IPS-20b (cell line): ENCODE measurements at regions not wholly inside any gene's neighbourhood (a gene's known extent, or its start where the extent isn't known, plus 50 kb on each side); places are given as distances from the start of the nearest gene placed in this dataset.

Source experiments
- H3K27ac ChIP-seq: one replicate; pipeline ENCODE4 v1.5.1; 2013; ENCODE audit warnings: low read length
- H3K27me3 ChIP-seq: 2 replicates; pipeline ENCODE4 v1.6.1; 2013; ENCODE audit warnings: mild to moderate bottlenecking, low read length, inconsistent platforms; ENCODE audit not compliant: insufficient read depth
- H3K36me3 ChIP-seq: 2 replicates; pipeline ENCODE4 v1.6.1; 2013; ENCODE audit warnings: low read depth, mild to moderate bottlenecking, inconsistent platforms, low read length, moderate library complexity; ENCODE audit not compliant: insufficient read depth
- H3K4me1 ChIP-seq: 2 replicates; pipeline ENCODE4 v1.6.1; 2013; ENCODE audit warnings: mild to moderate bottlenecking, control low read depth, inconsistent platforms, low read length, moderate library complexity; ENCODE audit not compliant: insufficient read depth
- H3K4me3 ChIP-seq: 2 replicates; pipeline ENCODE4 v1.5.1; 2013; ENCODE audit warnings: mild to moderate bottlenecking, low read length, inconsistent platforms
- H3K9ac ChIP-seq: 2 replicates; pipeline ENCODE4 v1.6.1; 2013; ENCODE audit warnings: low read depth, mild to moderate bottlenecking, inconsistent platforms, low read length, moderate library complexity
- H3K9me3 ChIP-seq: 2 replicates; pipeline ENCODE4 v1.6.1; 2013; ENCODE audit warnings: mild to moderate bottlenecking, low read depth, low read length, inconsistent platforms; ENCODE audit not compliant: insufficient read depth

DNA sequence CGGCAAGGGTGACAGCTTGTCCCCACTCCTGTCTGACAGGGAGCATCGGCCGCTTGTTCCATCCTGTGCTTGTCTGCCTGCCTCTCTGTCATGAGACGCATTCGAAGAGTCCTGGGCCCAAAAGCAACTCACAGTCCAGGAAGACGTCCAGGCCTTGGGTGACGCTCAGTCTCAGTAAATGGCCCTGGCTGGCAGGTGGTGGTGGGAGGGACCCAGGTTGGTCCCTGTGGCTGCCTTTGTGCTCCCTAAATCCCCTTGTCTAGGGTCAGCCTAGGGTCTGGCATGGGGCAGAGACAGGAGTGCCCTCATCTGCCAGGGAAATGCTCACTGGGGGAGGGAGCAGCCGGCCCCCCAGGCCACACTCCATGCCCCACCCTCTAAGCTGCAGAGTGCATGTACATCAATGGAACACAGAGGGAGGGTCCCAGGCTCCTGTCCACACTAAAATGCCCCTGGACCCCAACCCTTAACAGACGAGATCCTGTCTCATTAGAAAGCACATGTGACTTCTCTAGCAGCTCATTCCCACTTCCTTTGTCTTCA lies 295.2 kb upstream of the ZNF32 start:
- Histone ChIP-seq H3K27me3 (no peaks in the 10 kb centered on the region), H3K4me3 (no peak overlapping the region), H3K9ac (no peak overlapping the region), H3K27ac (no peak overlapping the region), H3K9me3 (no peaks in the 10 kb centered on the region), H3K36me3 (no peaks in the 10 kb centered on the region), H3K4me1 (no peaks in the 10 kb centered on the region)

DNA sequence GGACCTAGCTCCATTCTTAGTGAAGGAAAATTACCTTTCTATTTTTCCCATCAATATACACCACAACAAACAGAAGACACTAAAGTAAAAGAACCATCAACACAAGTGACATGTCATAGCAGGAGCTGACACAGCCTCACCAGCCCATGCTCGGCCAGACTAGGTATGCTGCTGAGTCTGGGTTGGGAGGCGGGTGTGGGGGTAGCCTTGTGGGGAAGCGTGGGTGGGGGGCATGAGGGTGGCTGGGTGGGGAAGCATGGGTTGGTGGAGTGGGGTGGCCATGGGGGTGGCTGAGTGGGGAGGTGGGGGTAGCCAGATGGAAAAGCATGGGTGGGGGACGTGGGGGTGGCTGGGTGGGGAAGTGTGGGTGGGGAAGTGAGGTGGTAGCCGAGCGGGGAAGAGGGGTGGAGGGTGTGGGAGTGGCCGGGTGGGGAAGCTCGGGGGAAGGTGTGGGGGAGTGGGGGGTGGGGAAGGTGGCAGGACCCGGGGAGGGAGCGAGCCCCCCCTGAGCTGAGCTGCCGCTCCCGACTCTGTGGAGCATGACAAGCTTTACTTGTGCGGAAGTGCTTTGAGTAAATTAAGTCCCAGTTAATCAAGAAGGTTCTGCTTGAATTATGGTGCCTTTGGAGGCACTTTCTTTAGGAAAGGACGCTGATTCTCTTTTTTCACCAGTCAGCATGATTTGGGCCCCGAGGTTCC lies 294.6 kb upstream of the ZNF32 start:
- no peaks in the 10 kb centered on the region for H3K27me3 ChIP-seq
- no peak overlapping the region for H3K27ac ChIP-seq
- H3K4me3 ChIP-seq, result no peak overlapping the region
- no peaks in the 10 kb centered on the region for H3K9me3 ChIP-seq
- no peaks in the 10 kb centered on the region for H3K4me1 ChIP-seq
- no peaks in the 10 kb centered on the region for H3K36me3 ChIP-seq
- no peak overlapping the region for H3K9ac ChIP-seq

DNA sequence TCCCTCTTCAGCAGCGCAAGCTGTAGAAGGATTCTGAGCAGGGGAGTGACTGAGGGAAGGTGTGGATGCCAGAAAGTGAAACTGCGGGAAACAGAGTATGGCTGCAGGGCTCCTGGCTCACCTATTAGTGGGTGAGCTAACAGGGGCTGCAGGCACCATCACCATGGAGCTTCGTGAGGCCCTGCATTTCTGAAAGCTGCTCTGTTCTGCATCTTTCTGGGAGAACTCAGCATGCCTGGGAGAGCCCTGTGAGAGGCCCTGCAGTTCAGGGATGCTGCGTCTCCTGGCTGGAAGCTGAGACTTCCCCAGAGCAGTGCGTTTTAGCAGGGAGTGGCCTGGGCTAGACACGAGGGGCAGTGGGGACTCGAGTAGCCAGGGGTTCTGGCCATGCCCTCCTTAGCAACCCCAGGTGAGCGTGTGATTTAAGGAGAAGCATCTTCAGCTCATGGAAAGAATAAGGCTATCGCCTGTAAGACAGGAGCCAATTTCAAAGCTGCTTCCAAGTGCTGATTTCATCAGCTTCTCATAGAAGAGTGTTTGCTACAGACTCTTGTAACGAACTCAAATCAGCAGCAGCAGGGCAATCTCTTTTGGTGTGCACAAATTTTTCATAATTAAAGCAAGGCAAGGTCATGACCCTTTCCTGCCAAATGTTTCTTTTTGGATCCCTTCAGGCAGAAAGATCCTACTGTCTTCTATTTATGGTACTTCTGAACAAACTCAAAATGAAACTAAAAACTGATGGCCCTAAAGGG lies 293.6 kb upstream of the ZNF32 start:
- no peak overlapping the region for H3K27ac ChIP-seq
- no peak overlapping the region for H3K9ac ChIP-seq
- no peak overlapping the region for H3K4me3 ChIP-seq
- H3K27me3 ChIP-seq, result no peaks in the 10 kb centered on the region
- no peaks in the 10 kb centered on the region for H3K4me1 ChIP-seq
- no peaks in the 10 kb centered on the region for H3K36me3 ChIP-seq
- H3K9me3 ChIP-seq, result no peaks in the 10 kb centered on the region

DNA sequence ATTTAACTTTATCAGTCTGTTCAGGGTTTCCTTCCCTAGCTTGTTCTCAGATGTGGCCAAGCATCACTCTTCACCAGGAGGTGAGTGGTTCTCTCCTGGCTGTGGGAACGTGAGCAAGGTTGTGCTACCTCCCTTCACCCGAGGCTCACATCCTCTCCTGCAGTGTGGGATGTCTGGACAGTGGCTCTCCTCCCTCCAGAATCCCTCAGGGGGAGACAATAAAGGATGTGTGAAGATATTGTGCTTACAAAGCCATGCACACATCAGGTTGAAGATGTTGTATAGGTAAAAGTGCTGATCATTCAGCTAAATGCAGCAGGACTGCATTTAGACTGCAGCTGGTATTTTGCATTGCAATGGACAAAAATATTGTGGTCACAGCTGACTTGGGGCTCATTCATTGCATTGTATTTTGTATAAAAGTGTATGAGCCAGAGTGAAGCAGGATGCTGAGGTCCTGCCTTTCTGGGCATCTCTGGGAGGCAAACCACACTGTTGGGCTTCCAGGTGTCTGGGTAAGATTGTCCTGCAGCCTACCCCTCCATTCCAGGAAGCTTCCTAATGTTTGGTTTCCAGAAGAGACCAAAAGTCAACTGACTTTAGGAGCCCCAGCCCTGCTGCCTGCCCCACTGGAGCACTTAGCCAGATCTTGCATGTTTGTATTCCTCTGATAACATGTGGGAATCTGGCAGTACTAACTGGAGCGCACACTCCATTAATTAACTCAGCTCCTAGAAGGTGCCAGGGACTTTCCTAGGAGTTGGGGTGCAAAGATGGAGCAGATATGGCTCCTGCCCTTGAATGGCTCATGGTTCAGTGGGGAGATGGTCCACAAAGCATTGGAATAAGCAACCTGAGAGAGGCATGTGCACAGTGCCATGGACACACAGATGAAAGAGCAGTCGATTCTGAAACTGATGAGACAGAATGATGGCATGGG lies 292.5 kb upstream of the ZNF32 start:
- Histone ChIP-seq H3K27ac (no peak overlapping the region), H3K4me1 (no peaks in the 10 kb centered on the region), H3K27me3 (no peaks in the 10 kb centered on the region)

DNA sequence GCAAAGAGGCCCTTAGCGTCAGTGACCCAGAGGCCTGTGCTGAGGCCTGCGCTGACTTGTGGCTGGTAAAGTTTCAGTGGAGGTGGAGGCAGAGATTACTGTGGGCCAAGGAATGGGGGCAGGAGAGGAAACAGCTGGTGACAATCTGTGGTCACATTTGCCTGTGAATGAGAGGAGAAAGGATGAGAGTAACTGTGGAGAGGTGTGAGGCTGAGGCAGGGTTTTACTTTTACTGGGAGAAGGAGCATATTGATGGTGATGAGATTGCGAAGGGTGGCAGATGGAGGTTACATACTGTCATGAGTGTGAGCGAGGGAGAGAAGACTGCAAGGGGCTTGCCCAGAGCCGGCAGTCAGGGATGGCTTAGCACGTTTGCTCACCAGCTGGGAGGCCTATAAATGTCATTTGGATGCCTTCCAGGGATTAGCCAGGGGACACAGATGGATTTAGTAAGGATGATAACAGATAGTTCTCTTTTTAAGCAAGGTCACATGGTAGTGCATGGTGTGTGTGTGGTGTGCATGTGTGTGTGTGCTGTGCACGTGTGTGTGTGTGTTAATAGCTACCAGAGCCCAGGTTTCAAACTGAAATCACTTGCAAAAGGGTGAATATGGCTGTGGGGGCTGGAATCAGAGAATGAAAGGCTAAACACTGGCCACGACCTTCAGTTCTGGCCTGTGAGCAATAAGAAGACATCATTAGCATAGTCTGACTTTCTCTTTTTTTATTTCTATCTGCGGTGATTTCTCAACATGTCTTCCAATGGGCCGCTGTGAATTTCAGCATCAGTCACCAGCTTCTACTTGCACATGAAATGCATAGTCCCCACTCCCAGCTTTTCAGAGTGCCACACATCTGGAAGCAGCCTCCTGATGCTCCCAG lies 291.5 kb upstream of the ZNF32 start:
- Histone ChIP-seq H3K9me3 (no peaks in the 10 kb centered on the region), H3K4me3 (no peak overlapping the region), H3K27ac (no peak overlapping the region), H3K36me3 (no peaks in the 10 kb centered on the region), H3K4me1 (no peaks in the 10 kb centered on the region), H3K27me3 (no peaks in the 10 kb centered on the region), H3K9ac (no peak overlapping the region)

More for the DNA sequence above, 292.5 kb upstream of the ZNF32 start:
- Histone ChIP-seq H3K4me3 (no peak overlapping the region), H3K36me3 (no peaks in the 10 kb centered on the region), H3K9me3 (no peaks in the 10 kb centered on the region), H3K9ac (no peak overlapping the region)

DNA sequence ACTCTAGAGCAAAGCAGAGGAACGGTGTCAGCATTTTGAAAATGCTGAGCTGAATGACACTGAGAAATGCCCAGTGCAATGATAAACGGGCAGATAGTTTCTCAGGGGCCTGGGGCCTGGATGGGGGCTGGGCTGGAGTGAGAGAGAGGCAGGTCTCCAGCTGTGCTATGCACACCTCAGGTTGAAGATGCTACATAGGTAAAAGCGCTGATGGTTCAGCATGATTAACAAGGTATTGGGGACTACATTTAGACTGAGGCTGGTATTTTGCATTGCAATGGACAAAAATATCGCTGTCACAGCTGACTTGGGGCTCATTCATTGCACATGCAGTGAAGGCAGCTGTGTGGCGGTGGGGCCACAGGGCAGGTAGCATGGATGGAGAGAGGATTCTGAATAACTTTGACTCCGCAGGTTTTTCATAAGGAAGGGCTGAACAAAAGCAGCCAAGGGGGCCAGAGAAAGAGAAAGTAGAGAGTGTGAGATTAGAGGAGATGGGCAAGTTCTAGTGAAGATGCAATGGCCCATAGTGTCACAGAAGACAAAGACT lies 290.8 kb upstream of the ZNF32 start:
- H3K27ac ChIP-seq, result no peak overlapping the region
- H3K4me1 ChIP-seq, result no peaks in the 10 kb centered on the region
- no peaks in the 10 kb centered on the region for H3K36me3 ChIP-seq
- H3K9ac ChIP-seq, result no peak overlapping the region
- no peak overlapping the region for H3K4me3 ChIP-seq
- H3K9me3 ChIP-seq, result no peaks in the 10 kb centered on the region
- H3K27me3 ChIP-seq, result no peaks in the 10 kb centered on the region

DNA sequence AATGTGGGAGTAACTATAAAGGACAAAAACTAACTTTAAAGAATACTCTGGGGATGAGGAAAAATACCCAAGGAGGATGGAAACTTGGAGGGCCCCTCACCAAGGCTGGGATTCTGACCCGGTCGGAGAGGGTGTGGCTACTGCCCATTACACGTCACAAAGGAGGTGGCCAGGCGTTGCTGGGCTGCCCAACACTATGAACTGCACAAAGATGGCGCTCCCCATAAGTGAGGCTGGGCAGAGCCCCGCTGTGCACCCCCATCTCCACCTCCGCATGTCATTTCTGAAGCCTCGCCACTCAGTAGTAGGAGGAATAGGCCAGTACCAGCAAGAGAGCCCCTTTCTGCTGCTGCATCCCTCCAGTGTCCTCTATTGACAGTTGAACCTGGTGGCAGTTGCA lies 290.1 kb upstream of the ZNF32 start:
- Histone ChIP-seq H3K27me3 (no peaks in the 10 kb centered on the region), H3K36me3 (no peaks in the 10 kb centered on the region), H3K9ac (no peak overlapping the region), H3K9me3 (no peaks in the 10 kb centered on the region), H3K27ac (no peak overlapping the region), H3K4me3 (no peak overlapping the region), H3K4me1 (no peaks in the 10 kb centered on the region)

DNA sequence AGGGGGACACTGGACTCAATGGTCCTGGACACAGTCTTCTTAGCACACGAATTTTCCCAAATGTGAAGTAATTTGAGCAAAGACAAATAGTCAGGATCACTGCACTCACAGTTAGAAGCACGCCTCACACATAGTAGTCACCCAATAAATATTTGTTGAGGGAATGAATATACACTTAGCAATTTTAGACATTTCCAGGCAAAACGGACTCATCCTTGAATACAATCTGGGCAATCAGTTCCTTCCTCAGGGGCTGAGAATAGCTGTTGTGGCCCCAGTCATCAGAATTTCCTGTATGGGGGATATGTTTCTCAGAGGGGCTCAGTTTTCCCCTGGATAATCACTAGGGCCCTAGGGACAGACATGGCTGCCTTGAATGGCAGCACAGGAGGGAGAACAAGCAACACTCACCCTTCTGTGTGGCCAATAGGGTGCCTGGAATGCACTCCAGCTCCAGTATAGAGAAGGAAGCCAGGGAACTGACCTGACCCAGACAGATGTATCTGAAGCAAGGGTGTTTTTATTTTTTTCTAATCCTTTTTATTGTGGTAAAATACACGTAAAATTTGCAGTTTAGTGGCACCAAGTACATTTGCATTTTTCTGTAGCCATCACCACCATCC lies 282.7 kb upstream of the ZNF32 start:
- Histone ChIP-seq H3K9ac (no peak overlapping the region), H3K9me3 (no peaks in the 10 kb centered on the region), H3K4me3 (no peak overlapping the region), H3K27ac (no peak overlapping the region), H3K27me3 (no peaks in the 10 kb centered on the region), H3K36me3 (no peaks in the 10 kb centered on the region), H3K4me1 (peaks cover 5% of the 10 kb centered on the region; the same call in 1 of the 2 replicates)

DNA sequence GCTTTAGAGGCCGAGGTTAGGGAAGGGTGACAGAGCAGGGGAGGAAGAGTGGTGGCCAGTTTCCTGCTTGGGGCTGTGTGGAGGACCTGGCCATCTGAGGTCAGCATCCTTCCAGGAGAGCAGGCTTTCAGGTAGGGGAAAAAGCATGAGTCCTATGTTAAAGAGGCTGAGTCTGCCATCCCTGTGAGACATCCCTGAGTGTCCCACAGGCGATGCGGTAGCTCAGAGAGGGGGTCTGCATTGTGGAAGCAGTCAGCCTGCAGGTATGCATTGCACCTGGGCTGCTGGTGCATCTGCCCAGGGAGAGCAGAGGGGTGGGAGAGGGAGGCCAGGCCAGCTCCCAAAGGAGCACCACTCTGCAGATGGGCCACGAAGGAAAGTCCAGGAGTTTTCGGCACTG lies 282.1 kb upstream of the ZNF32 start:
- H3K27ac ChIP-seq, result no peak overlapping the region

DNA sequence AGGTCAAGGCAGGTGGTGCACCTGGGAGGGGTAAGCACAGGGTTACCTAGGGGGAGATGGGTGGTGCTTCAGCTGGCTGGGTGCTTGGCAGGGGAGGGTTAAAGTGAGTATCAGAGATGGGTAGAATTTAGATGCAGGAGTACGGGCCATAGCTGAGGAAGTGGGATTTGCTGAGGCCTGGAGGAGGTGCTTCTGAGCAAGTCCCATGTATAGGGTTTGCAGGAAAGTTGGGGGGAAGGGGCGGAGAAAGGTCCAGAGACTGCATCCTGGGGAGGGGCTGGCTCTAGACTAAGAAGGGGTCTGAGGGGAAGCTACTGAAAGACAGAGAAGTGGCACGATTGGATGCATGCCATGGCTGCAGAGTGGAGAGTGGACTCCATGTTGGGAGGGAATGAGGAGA lies 281.6 kb upstream of the ZNF32 start:
- no peak overlapping the region for H3K27ac ChIP-seq
- H3K27me3 ChIP-seq, result no peaks in the 10 kb centered on the region
- H3K4me1 ChIP-seq, result peaks cover 5% of the 10 kb centered on the region; the same call in 1 of the 2 replicates
- no peak overlapping the region for H3K9ac ChIP-seq
- no peaks in the 10 kb centered on the region for H3K9me3 ChIP-seq
- no peaks in the 10 kb centered on the region for H3K36me3 ChIP-seq
- no peak overlapping the region for H3K4me3 ChIP-seq

More for the DNA sequence above, 282.1 kb upstream of the ZNF32 start:
- Histone ChIP-seq H3K27me3 (no peaks in the 10 kb centered on the region), H3K9ac (no peak overlapping the region), H3K36me3 (no peaks in the 10 kb centered on the region), H3K4me1 (peaks cover 5% of the 10 kb centered on the region; the same call in 1 of the 2 replicates), H3K4me3 (no peak overlapping the region), H3K9me3 (no peaks in the 10 kb centered on the region)
